Small intestine (tissue), 7 donors: ENCODE measurements at regions not wholly inside any gene's neighbourhood (a gene's known extent, or its start where the extent isn't known, plus 50 kb on each side); places are given as distances from the start of the nearest gene placed in this dataset.

Experiments used
- DNase-seq, 2 donors: peaks; one replicate each; pipeline versions ENCODE4 v3.0.0 to v3.0.0-alpha.2; 2013
- FAIRE-seq: peaks from 2 replicates; lab custom pipeline; 2012; peaks lifted over from hg19 to GRCh38; lab: Jason Lieb, UNC
- H3K27ac ChIP-seq, 3 donors: one replicate each; pipeline ENCODE4 v1.5.1; 2013; ENCODE audit warnings: low read length in 2 of 3, mild to moderate bottlenecking in 2 of 3, control low read depth in 1 of 3, inconsistent platforms in 1 of 3, low read depth in 1 of 3, moderate library complexity in 1 of 3
- H3K27me3 ChIP-seq, 3 donors: one replicate each; pipeline ENCODE4 v1.6.1; 2013; ENCODE audit warnings: low read length in 3 of 3, inconsistent platforms in 1 of 3; ENCODE audit not compliant: control insufficient read depth in 3 of 3, insufficient read depth in 3 of 3
- H3K36me3 ChIP-seq, 3 donors: one replicate each; pipeline ENCODE4 v1.6.1; 2013; ENCODE audit warnings: low read length in 3 of 3, inconsistent platforms in 1 of 3, low read depth in 1 of 3, mild to moderate bottlenecking in 1 of 3, moderate library complexity in 1 of 3; ENCODE audit not compliant: control insufficient read depth in 3 of 3, insufficient read depth in 2 of 3
- H3K4me1 ChIP-seq, 3 donors: one replicate each; pipeline ENCODE4 v1.6.1; 2013; ENCODE audit warnings: low read length in 2 of 3, inconsistent platforms in 1 of 3, low read depth in 1 of 3, mild to moderate bottlenecking in 1 of 3, moderate library complexity in 1 of 3; ENCODE audit not compliant: control insufficient read depth in 3 of 3, insufficient read depth in 2 of 3
- H3K4me3 ChIP-seq, 3 donors: one replicate each; pipeline ENCODE4 v1.5.1; 2013; ENCODE audit warnings: low read length in 3 of 3, control low read depth in 1 of 3, inconsistent platforms in 1 of 3, low read depth in 1 of 3, mild to moderate bottlenecking in 1 of 3, moderate library complexity in 1 of 3
- H3K9me3 ChIP-seq, 2 donors: one replicate each; pipeline ENCODE4 v1.6.1; 2013; ENCODE audit warnings: low read depth in 1 of 2, low read length in 1 of 2; ENCODE audit not compliant: control insufficient read depth in 2 of 2, insufficient read depth in 1 of 2
- WGBS, 3 donors: extraction: QIAGEN DNeasy Blood & Tissue Kit; methylation state at CpG; one replicate each; pipeline ENCODE4 v1.1.7; 2013; 5-methylcytosine and 5-hydroxymethylcytosine counted together
- donor health status: healthy with polysubstance abuse.
- donor health status: control.
- donor health status: control.
- donor health status: Bipolar disorder and iron deficiency.
- donor health status: healthy.

DNA sequence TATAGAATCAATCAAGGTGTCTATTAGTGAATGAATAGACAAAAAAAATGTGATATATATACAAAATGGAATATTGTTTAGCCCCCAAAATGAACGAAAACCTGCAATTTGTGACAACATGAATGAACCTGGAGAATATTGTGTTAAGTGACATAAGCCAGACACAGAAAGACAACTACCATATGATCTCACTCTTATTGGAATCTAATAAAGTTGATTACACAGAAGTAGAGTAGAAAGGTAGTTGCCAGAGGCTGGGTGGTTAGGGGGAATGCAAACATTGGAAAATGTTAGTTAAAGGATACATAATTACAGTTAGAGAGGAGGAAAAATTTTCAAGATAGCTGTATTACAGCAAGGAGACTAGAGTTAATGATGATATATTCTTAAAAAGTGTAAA lies 1962.3 kb downstream of the EFNA5 start:
- WGBS, 3 donors: 76 to 85% (median 80%) methylated on average over 1 of the region's 1 CpG
- H3K27ac ChIP-seq: no peak overlapping the region
- FAIRE-seq (no peak), DNase-seq (no peak)
- H3K27me3 ChIP-seq: no peaks in the 10 kb centered on the region
- H3K9me3 ChIP-seq: peaks cover 0 to 7% of the 10 kb centered on the region in 2 donors
- no peaks in the 10 kb centered on the region for H3K36me3 ChIP-seq
- no peak overlapping the region for H3K4me3 ChIP-seq
- no peaks in the 10 kb centered on the region for H3K4me1 ChIP-seq

DNA sequence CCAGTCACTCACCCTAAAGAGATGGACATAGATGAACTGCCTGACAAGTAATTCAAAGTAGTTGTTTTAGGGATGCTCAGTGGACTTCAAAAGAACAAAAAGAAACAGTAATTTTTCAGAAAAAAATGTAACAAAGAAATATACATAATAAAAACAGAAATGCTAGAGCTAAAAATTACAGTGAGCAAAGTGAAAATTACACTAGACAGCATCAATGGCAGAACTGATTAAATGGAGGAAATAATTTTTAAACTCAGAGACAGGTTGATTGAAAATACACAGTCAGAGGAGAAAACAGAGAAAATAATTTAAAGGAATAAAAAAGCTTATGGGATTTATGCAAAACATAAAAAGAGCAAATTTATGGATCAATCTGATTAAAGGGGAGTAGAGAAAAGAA lies 1968.4 kb downstream of the EFNA5 start:
- no peaks in the 10 kb centered on the region for H3K27me3 ChIP-seq
- no peaks in the 10 kb centered on the region for H3K36me3 ChIP-seq
- no peak for DNase-seq
- no peak overlapping the region for H3K27ac ChIP-seq
- H3K4me1 ChIP-seq: no peaks in the 10 kb centered on the region
- H3K4me3 ChIP-seq: no peak overlapping the region
- peaks cover 0 to 25% of the 10 kb centered on the region in 2 donors for H3K9me3 ChIP-seq
- no peak for FAIRE-seq

DNA sequence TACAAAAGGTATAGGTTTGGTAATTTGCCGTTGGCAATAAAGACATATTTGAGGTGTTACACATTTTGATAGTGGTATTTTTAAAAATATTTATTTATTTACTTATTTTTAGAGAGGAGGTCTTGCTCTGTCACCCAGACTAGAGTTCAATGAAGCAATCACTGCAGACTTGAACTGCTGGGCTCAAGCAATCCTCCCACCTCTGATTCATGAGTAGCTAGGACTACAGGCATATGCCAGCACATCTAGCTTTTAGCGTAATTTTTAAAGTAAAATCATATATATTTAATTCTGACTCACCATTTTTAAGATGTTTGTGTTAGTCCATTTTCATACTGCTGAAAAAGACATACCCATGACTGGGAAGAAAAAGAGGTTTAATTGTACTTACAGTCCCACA lies 1974.3 kb downstream of the EFNA5 start:
- Histone ChIP-seq H3K27ac (no peak overlapping the region), H3K4me1 (no peaks in the 10 kb centered on the region), H3K36me3 (no peaks in the 10 kb centered on the region), H3K27me3 (no peaks in the 10 kb centered on the region), H3K4me3 (no peak overlapping the region), H3K9me3 (peaks cover 0 to 12% of the 10 kb centered on the region in 2 donors)
- 91 to 95% (median 93%) methylated on average over 2 of the region's 2 CpGs for WGBS, 3 donors
- DNase-seq: no peak
- FAIRE-seq: no peak

DNA sequence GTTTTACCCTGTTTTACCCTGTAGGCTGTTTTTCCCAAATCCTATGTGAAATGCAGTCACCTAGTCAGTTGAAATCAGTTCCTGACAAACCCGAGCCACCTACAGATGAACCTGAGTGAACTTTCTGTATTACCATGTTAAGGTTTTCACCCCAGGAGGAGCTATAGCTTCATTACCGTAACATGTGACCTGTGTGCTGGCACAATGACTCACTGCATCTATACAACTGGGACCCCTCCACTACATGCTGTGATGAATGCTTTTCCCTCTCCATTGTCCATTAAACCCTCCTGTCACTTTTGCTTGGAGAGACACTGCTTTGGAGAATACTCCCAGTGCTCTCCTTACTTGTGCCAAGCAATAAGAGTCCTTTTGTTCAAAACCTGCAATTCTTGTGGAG lies 1974.8 kb downstream of the EFNA5 start:
- 65 to 86% (median 66%) methylated on average over 2 of the region's 2 CpGs for WGBS, 3 donors
- Histone ChIP-seq H3K27ac (no peak overlapping the region), H3K27me3 (no peaks in the 10 kb centered on the region), H3K4me1 (no peaks in the 10 kb centered on the region), H3K36me3 (no peaks in the 10 kb centered on the region), H3K4me3 (no peak overlapping the region), H3K9me3 (peaks cover 0 to 9% of the 10 kb centered on the region in 2 donors)
- no peak for DNase-seq
- FAIRE-seq: no peak

DNA sequence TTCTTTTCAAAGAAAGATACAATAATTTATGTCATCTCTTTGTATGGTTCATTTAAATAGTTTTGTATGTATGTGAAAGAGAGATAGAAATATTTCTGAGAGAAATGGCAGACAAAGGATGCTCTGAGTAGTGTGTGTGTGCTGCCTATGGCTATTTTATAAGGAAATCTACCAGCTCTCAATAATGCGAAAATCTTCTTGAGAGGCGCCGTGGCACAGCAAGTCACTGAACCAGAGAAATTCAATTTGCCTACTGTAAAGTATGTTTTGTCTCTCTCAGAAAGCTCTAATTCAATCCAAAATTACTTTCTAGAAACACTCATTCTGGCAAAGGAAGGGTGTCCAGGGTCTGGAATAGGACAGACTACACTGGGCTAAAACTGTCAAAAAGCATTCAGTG lies 1981.1 kb downstream of the EFNA5 start:
- Histone ChIP-seq H3K4me1 (no peaks in the 10 kb centered on the region), H3K36me3 (no peaks in the 10 kb centered on the region), H3K27me3 (no peaks in the 10 kb centered on the region), H3K27ac (no peak overlapping the region), H3K4me3 (no peak overlapping the region), H3K9me3 (peaks cover 0 to 2% of the 10 kb centered on the region in 2 donors)
- DNase-seq (no peak), FAIRE-seq (no peak)
- WGBS, 3 donors: 94 to 99% (median 98%) methylated on average over 3 of the region's 3 CpGs

DNA sequence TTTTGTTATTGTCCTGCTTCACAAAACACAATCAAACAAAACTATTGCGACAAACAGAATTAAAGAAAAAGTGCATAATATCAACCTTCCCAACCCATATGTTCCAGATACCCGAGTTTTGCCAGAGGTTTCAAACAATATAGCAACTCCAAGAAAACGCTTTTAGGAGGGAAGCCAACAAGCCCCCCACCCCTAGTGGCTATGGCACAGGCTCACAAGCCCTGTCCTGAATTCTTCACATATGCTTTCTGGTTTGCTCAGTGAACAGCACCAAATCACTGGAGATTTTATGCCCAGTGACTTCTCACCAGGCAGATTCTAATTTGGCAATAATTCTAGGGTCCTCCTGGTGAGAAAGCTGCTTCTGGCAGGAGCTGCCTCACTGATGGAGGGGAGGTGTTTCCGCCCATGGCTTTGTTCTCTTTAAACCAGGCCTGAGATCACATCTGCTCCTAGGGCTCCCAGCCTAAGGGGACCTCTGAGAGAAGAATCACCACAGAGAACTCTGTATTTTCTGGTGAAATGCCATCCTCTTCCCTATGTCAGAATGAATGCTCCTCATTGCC lies 1982.4 kb downstream of the EFNA5 start:
- Histone ChIP-seq H3K9me3 (peaks cover 0 to 2% of the 10 kb centered on the region in 2 donors), H3K4me1 (no peaks in the 10 kb centered on the region), H3K36me3 (no peaks in the 10 kb centered on the region), H3K27ac (no peak overlapping the region), H3K27me3 (no peaks in the 10 kb centered on the region), H3K4me3 (no peak overlapping the region)
- no peak for DNase-seq
- no peak for FAIRE-seq
- 75 to 79% (median 75%) methylated on average over 4 of the region's 4 CpGs for WGBS, 3 donors

DNA sequence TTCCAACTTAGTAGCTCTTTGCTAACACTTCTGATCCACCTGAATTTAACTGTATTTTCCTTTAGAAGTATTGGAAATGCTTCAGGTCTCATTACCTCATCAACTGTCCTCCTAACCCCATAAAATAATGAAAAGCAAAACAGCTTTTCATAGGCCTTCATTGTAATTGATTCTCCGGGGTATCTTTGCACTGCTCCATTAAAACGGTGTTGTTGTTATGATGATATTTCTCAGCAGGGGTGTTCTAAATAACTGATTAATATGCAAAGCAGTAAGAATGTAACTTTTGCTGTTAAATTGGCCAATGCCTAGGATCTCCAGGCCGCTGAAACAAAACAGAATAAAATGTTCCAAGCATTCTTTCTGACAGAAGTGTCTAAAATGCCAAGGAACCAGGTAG lies 1983.2 kb downstream of the EFNA5 start:
- peaks cover 0 to 2% of the 10 kb centered on the region in 2 donors for H3K9me3 ChIP-seq
- H3K4me1 ChIP-seq: no peaks in the 10 kb centered on the region
- WGBS, 3 donors: 60 to 66% (median 60%) methylated on average over 3 of the region's 3 CpGs
- H3K4me3 ChIP-seq: no peak overlapping the region
- H3K27ac ChIP-seq: no peak overlapping the region
- DNase-seq (no peak), FAIRE-seq (no peak)
- H3K36me3 ChIP-seq: no peaks in the 10 kb centered on the region
- H3K27me3 ChIP-seq: no peaks in the 10 kb centered on the region

DNA sequence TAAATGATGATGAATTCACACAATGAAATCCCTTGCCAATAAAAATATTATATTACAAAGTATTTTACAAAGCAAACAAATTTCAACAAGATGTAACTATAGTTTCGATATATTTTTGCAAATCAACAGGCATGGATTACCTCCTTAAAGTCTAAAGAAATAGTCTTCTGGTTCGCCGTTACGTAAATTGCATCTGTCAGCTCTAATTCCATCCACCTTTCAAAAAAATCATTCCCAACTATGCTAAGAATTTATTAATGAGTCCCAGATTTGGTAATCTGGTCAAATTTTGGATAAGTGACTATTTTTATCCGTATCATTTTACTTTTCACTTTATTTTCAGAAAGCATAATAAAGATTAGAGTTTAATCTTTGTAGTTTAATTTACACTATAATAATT lies 1984.9 kb downstream of the EFNA5 start:
- no peak for DNase-seq
- H3K4me1 ChIP-seq: no peaks in the 10 kb centered on the region
- no peak overlapping the region for H3K27ac ChIP-seq
- no peak overlapping the region for H3K4me3 ChIP-seq
- 87 to 94% (median 91%) methylated on average over 5 of the region's 5 CpGs for WGBS, 3 donors
- H3K9me3 ChIP-seq: peaks cover 0 to 2% of the 10 kb centered on the region in 2 donors
- no peaks in the 10 kb centered on the region for H3K36me3 ChIP-seq
- no peaks in the 10 kb centered on the region for H3K27me3 ChIP-seq
- FAIRE-seq: no peak

DNA sequence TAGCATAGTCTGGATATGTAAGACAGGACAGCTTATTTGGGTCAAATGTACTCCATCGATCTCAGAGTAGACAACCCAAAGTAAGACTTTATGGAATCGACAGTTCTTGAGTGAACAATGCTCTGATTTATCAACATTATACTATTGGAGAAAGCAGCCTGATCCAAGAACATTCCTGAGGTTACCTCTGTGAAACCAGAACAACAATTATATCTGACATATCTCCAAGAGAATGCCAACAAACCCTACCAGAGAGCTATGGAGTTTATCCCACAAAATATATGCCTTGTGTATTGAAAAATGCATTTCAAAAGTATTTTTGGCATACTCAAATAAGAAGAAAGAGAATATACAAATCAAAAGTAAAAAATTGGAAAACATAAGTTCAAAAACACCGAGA lies 1985.9 kb downstream of the EFNA5 start:
- DNase-seq (no peak), FAIRE-seq (no peak)
- Histone ChIP-seq H3K27ac (no peak overlapping the region), H3K4me3 (no peak overlapping the region), H3K36me3 (no peaks in the 10 kb centered on the region), H3K9me3 (peaks cover 0 to 2% of the 10 kb centered on the region in 2 donors), H3K4me1 (no peaks in the 10 kb centered on the region), H3K27me3 (no peaks in the 10 kb centered on the region)
- 76 to 87% (median 85%) methylated on average over 3 of the region's 3 CpGs for WGBS, 3 donors
